ENCODE measurements at regions not wholly inside any gene's neighbourhood (a gene's known extent, or its start where the extent isn't known, plus 50 kb on each side); places are given as distances from the start of the nearest gene placed in this dataset.

GRCh38 chr12:94055528-94055927 is 92.8 kb upstream of the PLXNC1 start:
- H3K4me3 Mint-ChIP-seq: no peak overlapping the region

GRCh38 chr12:94056419-94057158 is 91.8 kb upstream of the PLXNC1 start:
- no peaks in the 10 kb centered on the region for H3K4me1 Mint-ChIP-seq
- no peaks in the 10 kb centered on the region for H3K9me3 Mint-ChIP-seq
- H3K4me3 Mint-ChIP-seq: no peak overlapping the region
- DNase-seq (no peak), ATAC-seq (no peak)
- H3K36me3 Mint-ChIP-seq (ENCODE audit: low read depth): no peaks in the 10 kb centered on the region
- H3K27me3 Mint-ChIP-seq: peaks cover 2% of the 10 kb centered on the region
- no peak overlapping the region for H3K27ac Mint-ChIP-seq

More at GRCh38 chr12:94055528-94055927, 92.8 kb upstream of the PLXNC1 start:
- ATAC-seq (no peak), DNase-seq (no peak)
- Mint-ChIP-seq H3K9me3 (peaks cover 5% of the 10 kb centered on the region), H3K36me3 (ENCODE audit: low read depth) (no peaks in the 10 kb centered on the region), H3K27me3 (peaks cover 2% of the 10 kb centered on the region), H3K27ac (no peak overlapping the region), H3K4me1 (no peaks in the 10 kb centered on the region)

GRCh38 chr12:94057262-94058151 is 90.9 kb upstream of the PLXNC1 start:
- no peaks in the 10 kb centered on the region for H3K9me3 Mint-ChIP-seq
- peaks cover 2% of the 10 kb centered on the region for H3K27me3 Mint-ChIP-seq
- no peaks in the 10 kb centered on the region for H3K4me1 Mint-ChIP-seq
- no peak overlapping the region for H3K4me3 Mint-ChIP-seq
- no peaks in the 10 kb centered on the region for H3K36me3 Mint-ChIP-seq (ENCODE audit: low read depth)
- no peak overlapping the region for H3K27ac Mint-ChIP-seq
- no peak for ATAC-seq
- DNase-seq: no peak

GRCh38 chr12:94059394-94060368 is 88.7 kb upstream of the PLXNC1 start:
- no peak overlapping the region for H3K4me3 Mint-ChIP-seq
- no peaks in the 10 kb centered on the region for H3K36me3 Mint-ChIP-seq (ENCODE audit: low read depth)
- peaks cover 2% of the 10 kb centered on the region for H3K27me3 Mint-ChIP-seq
- DNase-seq (no peak), ATAC-seq (no peak)
- H3K4me1 Mint-ChIP-seq: no peaks in the 10 kb centered on the region
- H3K9me3 Mint-ChIP-seq: no peaks in the 10 kb centered on the region
- no peak overlapping the region for H3K27ac Mint-ChIP-seq

- no peaks in the 10 kb centered on the region for H3K4me1 Mint-ChIP-seq
- H3K27me3 Mint-ChIP-seq: no peaks in the 10 kb centered on the region
- DNase-seq: no peak
- H3K27ac Mint-ChIP-seq: no peak overlapping the region
- no peaks in the 10 kb centered on the region for H3K36me3 Mint-ChIP-seq (ENCODE audit: low read depth)
- no peaks in the 10 kb centered on the region for H3K9me3 Mint-ChIP-seq
- no peak for ATAC-seq
- H3K4me3 Mint-ChIP-seq: no peak overlapping the region
Observed at GRCh38 chr12:94062194-94062593, 86.2 kb upstream of the PLXNC1 start.

GRCh38 chr12:94062796-94063635 is 85.4 kb upstream of the PLXNC1 start:
- no peak for DNase-seq
- Mint-ChIP-seq H3K4me3 (no peak overlapping the region), H3K4me1 (no peaks in the 10 kb centered on the region), H3K36me3 (ENCODE audit: low read depth) (no peaks in the 10 kb centered on the region), H3K27me3 (no peaks in the 10 kb centered on the region), H3K27ac (no peak overlapping the region), H3K9me3 (no peaks in the 10 kb centered on the region)
- no peak for ATAC-seq

- no peaks in the 10 kb centered on the region for H3K9me3 Mint-ChIP-seq
- H3K27ac Mint-ChIP-seq: no peak overlapping the region
- DNase-seq (no peak), ATAC-seq (no peak)
- H3K27me3 Mint-ChIP-seq: peaks cover 2% of the 10 kb centered on the region
- H3K4me1 Mint-ChIP-seq: peaks cover 5% of the 10 kb centered on the region
- no peaks in the 10 kb centered on the region for H3K36me3 Mint-ChIP-seq (ENCODE audit: low read depth)
- H3K4me3 Mint-ChIP-seq: no peak overlapping the region
Observed at GRCh38 chr12:94070520-94070919, 77.9 kb upstream of the PLXNC1 start.

- Mint-ChIP-seq H3K9me3 (no peaks in the 10 kb centered on the region), H3K4me1 (peaks cover 5% of the 10 kb centered on the region), H3K4me3 (no peak overlapping the region), H3K27me3 (peaks cover 2% of the 10 kb centered on the region), H3K27ac (no peak overlapping the region), H3K36me3 (ENCODE audit: low read depth) (no peaks in the 10 kb centered on the region)
- DNase-seq (no peak), ATAC-seq (no peak)
Observed at GRCh38 chr12:94071258-94071657, 77.1 kb upstream of the PLXNC1 start.

GRCh38 chr12:94073441-94074051 is 74.8 kb upstream of the PLXNC1 start:
- Mint-ChIP-seq H3K4me1 (peaks cover 12% of the 10 kb centered on the region), H3K36me3 (ENCODE audit: low read depth) (no peaks in the 10 kb centered on the region), H3K4me3 (no peak overlapping the region), H3K27me3 (peaks cover 4% of the 10 kb centered on the region), H3K9me3 (no peaks in the 10 kb centered on the region), H3K27ac (no peak overlapping the region)
- ATAC-seq (no peak), DNase-seq (no peak)

GRCh38 chr12:94074216-94074979 is 74.0 kb upstream of the PLXNC1 start:
- H3K4me3 Mint-ChIP-seq: no peak overlapping the region
- no peak overlapping the region for H3K27ac Mint-ChIP-seq
- ATAC-seq: no peak

GRCh38 chr12:94074980-94075629 is 73.3 kb upstream of the PLXNC1 start:
- DNase-seq: no peak
- no peaks in the 10 kb centered on the region for H3K9me3 Mint-ChIP-seq
- H3K4me1 Mint-ChIP-seq: peaks cover 12% of the 10 kb centered on the region
- peaks cover 5% of the 10 kb centered on the region for H3K27me3 Mint-ChIP-seq
- no peaks in the 10 kb centered on the region for H3K36me3 Mint-ChIP-seq (ENCODE audit: low read depth)
- H3K4me3 Mint-ChIP-seq: no peak overlapping the region
- H3K27ac Mint-ChIP-seq: no peak overlapping the region
- peak; percentile 67 for ATAC-seq

More at GRCh38 chr12:94074216-94074979, 74.0 kb upstream of the PLXNC1 start:
- no peaks in the 10 kb centered on the region for H3K36me3 Mint-ChIP-seq (ENCODE audit: low read depth)
- DNase-seq: no peak
- H3K9me3 Mint-ChIP-seq: no peaks in the 10 kb centered on the region
- peaks cover 5% of the 10 kb centered on the region for H3K27me3 Mint-ChIP-seq
- H3K4me1 Mint-ChIP-seq: peaks cover 12% of the 10 kb centered on the region

GRCh38 chr12:94077209-94077608 is 71.2 kb upstream of the PLXNC1 start:
- Mint-ChIP-seq H3K27me3 (peaks cover 5% of the 10 kb centered on the region), H3K36me3 (ENCODE audit: low read depth) (no peaks in the 10 kb centered on the region), H3K4me3 (no peak overlapping the region), H3K9me3 (no peaks in the 10 kb centered on the region), H3K4me1 (peaks cover 9% of the 10 kb centered on the region), H3K27ac (no peak overlapping the region)
- ATAC-seq (no peak), DNase-seq (no peak)

All from activated naive CD8-positive, alpha-beta T cell treated with anti-CD3 and anti-CD28 coated beads, Interleukin-2, amount 50 U/mL, for 24 hours (primary cell).